Caki2 (cell line): ENCODE measurements at regions not wholly inside any gene's neighbourhood (a gene's known extent, or its start where the extent isn't known, plus 50 kb on each side); places are given as distances from the start of the nearest gene placed in this dataset.

ENCODE experiments used
- DNase-seq: peaks from one replicate; pipeline ENCODE4 v3.0.0-alpha.2; 2015; ENCODE audit warnings: low read depth
- in situ Hi-C: cut with HindIII; loops from 2 replicates; pipeline ENCODE4 v1.10.0; 2016; ENCODE audit warnings: low sequenced_read_pairs, low pct_unique_long_range_greater_than_20kb, mixed read lengths

DNA sequence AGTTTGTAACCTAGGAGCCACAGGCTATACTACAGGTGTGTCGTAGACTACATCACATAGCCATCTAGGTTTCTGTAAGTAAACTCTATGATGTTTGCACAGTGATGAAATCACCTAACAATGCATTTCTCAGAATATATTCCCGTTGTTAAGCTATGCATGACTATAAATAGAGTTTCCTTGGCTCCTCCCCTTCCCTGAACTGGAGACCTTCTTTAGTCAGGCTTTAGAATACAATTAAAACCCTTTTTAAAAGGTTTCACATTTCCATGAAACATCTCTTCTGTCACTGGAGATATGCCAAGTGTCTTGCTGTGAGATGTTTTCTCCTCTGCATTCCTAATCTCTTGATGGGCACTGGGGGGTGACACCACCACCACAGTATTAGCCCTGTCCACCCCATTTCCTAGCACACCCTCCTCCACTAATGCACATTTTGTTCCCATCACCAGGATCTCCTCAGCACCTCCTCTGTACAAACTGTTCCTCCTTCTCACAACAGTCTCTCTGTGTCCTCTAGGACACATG is 334.6 kb upstream of the CPEB2 start:
- DNase-seq: peak; percentile 1
- in situ Hi-C loops: no loop called here

DNA sequence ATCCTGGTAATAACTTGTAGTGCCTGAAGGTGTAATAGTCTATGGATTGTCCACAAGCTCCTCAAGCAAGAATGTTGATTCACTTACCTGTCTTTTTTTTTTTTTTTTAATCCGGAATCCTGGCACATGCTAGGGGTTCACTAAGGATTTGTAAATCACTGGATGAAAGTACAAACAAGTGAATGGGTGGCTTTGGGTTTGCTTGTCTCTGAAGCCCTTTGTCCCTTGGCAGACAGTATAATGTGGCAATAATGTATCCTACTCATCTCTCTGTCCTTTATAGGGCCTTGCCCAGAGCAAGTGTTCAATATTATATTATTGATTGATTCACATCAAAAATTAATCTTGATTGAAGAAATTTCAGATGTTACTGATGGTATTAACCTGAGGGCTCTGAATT is 334.0 kb upstream of the CPEB2 start:
- in situ Hi-C loops: no loop called here
- no peak for DNase-seq

GRCh38 chr4:14669371-14669770 is 332.9 kb upstream of the CPEB2 start:
- in situ Hi-C loops: no loop called here
- DNase-seq: no peak

DNA sequence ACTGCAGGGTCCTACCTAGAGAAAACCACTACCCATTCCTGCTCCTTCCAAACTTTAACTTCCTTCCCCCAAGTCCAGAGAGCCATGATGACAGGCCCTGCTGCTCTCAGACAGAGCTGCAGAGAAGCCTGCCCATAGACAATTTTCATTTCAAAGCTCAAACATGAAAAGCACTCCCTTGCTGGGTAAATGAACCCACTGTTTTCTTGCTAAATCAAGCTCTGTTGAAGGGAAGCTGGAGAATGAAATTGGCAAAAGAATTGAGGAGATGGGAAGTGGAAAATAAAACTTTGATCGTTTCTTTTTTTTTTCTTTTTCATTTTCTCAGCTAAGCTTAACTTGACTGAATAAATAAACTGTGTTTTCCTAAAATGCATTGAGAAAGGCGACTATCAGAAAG is 331.1 kb upstream of the CPEB2 start:
- DNase-seq: no peak
- in situ Hi-C loops: no loop called here

DNA sequence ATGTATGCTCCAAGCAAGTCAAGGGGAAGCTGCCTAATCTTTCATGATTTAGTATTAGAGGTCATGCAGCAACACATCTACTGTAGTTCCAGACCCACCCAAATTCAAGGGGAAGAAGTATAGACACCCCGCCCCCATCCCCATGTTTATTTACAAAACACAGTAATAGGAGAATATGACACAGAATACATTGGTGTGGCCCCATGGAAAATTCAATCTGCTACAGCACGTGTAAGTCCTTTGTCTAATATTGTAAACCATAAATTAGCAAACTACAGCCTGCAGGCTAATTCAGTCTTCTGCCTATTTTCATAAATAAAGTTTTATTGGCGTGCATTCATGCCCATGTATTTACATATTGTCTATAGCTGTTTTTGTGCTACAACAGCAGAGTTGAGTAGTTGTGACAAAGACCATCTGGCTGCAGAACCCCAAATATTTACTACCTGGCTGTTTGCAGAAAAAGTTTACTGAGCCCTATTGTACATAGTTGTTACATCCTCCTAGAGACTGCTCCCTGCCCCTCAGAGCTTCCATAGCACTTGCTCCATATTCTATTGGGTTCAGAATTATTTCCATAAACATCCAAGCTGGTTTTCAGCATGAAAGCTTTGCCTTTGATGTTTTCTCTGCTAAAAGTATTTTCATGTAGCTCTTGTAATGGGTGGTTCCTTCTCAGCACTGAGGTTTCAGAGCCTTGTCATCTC is 326.8 kb upstream of the CPEB2 start:
- DNase-seq: no peak

DNA sequence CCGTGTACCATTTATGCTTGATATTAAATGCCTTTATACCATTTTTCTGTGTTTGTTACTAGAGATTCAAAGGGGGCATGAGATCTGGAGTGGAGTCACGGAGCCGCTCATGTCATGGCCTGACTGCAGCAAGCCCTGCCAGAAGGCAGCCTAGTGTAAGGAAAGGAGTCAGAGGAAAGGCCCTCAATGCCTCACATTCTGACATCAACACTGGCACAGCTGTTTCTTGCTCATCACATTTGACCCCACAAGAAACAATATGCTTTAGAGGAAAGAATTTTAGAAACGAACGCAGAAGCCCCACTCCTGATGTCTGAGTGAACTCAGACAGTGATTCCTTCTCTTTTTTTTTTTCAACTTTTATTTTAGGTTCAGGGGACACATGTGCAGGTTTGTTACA is 322.4 kb upstream of the CPEB2 start:
- in situ Hi-C loops: no loop called here
- no peak for DNase-seq

More for the DNA sequence above, 326.8 kb upstream of the CPEB2 start:
- in situ Hi-C loops: no loop called here

GRCh38 chr4:14681330-14681729 is 321.0 kb upstream of the CPEB2 start:
- in situ Hi-C loops: no loop called here
- DNase-seq: no peak

DNA sequence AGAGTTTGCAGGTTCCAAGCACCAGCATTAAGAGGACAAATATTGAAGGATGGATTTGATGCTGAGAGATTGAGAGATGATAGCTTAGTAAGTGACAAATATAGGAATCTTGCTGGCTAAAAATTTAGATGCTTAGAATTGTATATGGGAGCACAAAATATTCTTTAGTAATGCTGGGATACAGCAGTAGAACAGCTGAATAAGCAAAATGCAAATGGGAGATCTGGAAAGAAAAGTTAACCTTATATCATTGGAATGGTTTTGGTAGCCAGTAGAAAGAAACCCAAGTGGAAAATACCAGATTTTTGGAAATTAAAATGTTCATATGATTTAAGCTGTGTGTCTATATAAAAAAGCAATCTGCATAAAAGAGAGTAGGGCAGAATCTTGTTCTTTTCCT is 308.6 kb upstream of the CPEB2 start:
- DNase-seq: no peak
- in situ Hi-C loops: no loop called here

GRCh38 chr4:14695095-14695845 is 307.0 kb upstream of the CPEB2 start:
- in situ Hi-C loops: no loop called here

DNA sequence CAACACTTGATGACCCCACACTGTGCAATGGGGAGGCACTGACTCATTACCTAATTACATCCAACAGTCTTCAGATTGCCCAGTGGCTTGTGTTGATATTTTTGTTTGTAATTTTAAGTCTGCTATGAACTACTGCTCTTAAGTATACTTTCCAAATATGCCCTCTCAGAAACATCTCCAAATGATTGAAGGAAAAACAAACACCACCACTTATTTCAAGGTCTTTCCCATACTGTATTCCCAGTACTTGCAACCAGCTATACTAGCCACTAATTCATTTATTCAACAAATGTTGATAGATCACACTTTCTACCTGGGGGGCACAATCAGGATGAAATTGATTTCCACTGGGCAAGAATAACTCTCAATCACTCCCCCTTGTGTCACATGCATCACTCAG is 302.2 kb upstream of the CPEB2 start:
- DNase-seq: no peak
- in situ Hi-C loops: no loop called here

More at GRCh38 chr4:14695095-14695845, 307.0 kb upstream of the CPEB2 start:
- DNase-seq: no peak

GRCh38 chr4:14700544-14700943 is 301.7 kb upstream of the CPEB2 start:
- DNase-seq: no peak
- in situ Hi-C loops: no loop called here

GRCh38 chr4:14701389-14701788 is 300.9 kb upstream of the CPEB2 start:
- DNase-seq: no peak
- in situ Hi-C loops: no loop called here

GRCh38 chr4:14701896-14702295 is 300.4 kb upstream of the CPEB2 start:
- DNase-seq: no peak
- in situ Hi-C loops: no loop called here

DNA sequence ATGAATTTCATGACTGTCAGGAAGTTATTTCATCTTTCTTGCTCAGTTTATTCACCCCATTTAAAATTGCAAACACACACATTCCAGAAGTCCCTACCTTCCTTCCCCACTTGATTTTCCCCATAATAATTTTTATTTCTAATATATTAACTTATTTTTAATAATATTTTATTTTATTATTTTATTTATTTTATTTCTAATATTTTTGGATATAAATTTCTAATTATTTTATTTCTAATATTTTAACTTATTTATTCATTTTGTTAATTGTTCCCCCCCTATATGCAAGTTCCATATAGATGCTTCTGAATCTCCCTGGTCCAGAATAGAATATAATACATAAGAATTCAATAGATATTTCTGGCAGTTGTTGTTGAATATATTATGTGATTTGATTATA is 293.7 kb upstream of the CPEB2 start:
- in situ Hi-C loops: no loop called here
- DNase-seq: no peak

- in situ Hi-C loops: no loop called here
- DNase-seq: no peak
These were observed 291.0 kb upstream of the CPEB2 start for GRCh38 chr4:14711259-14711658.

GRCh38 chr4:14716691-14717090 is 285.6 kb upstream of the CPEB2 start:
- in situ Hi-C loops: no loop called here
- no peak for DNase-seq

GRCh38 chr4:14719053-14719452 is 283.2 kb upstream of the CPEB2 start:
- DNase-seq: peak; percentile 32
- in situ Hi-C loops: no loop called here

- DNase-seq: no peak
- in situ Hi-C loops: no loop called here
These were observed 275.8 kb upstream of the CPEB2 start for GRCh38 chr4:14726441-14726840.

- in situ Hi-C loops: no loop called here
- DNase-seq: peak; percentile 85
These were observed 275.4 kb upstream of the CPEB2 start for GRCh38 chr4:14726877-14727361.
